ENCODE measurements at regions not wholly inside any gene's neighbourhood (a gene's known extent, or its start where the extent isn't known, plus 50 kb on each side); places are given as distances from the start of the nearest gene placed in this dataset.

DNA sequence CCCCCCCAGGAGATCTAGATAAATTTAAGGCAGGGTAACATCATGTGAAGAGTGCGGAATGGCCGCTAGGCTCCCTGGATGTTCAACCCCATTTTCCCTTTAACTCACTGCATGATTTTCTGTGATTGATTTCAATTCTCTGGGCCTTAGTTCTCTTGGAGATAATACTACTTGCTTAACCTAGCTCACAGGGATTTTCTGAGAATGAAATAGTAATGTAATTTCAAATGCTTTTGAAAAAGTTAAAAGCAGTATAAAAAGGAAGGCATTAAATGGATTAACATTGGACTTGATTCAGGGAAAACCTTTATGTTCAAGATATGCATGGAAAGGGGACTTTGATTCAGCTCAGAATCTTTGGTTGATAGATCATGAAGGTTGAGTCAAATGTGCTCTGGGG lies 90.9 kb downstream of the KIF4B start (continued):
- TF ChIP-seq KAT7 (CRISPR knock-in tag; IDR thresholded peaks at IDR 0.05; ENCODE audit: borderline replicate concordance) (no peak), ZBTB21 (CRISPR knock-in tag; IDR thresholded peaks at IDR 0.05; ENCODE audit: borderline replicate concordance) (no peak), MXD4 (CRISPR knock-in tag; IDR thresholded peaks at IDR 0.05; ENCODE audit: borderline replicate concordance) (no peak), ZNF416 (CRISPR knock-in tag; IDR thresholded peaks at IDR 0.05) (no peak), HMGA2 (CRISPR knock-in tag; IDR thresholded peaks at IDR 0.05) (no peak)
- TF ChIP-seq, protein P1, sequence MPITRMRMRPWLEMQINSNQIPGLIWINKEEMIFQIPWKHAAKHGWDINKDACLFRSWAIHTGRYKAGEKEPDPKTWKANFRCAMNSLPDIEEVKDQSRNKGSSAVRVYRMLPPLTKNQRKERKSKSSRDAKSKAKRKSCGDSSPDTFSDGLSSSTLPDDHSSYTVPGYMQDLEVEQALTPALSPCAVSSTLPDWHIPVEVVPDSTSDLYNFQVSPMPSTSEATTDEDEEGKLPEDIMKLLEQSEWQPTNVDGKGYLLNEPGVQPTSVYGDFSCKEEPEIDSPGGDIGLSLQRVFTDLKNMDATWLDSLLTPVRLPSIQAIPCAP (CRISPR knock-in tag; IDR thresholded peaks at IDR 0.05), result no peak
- TF ChIP-seq, protein P2, sequence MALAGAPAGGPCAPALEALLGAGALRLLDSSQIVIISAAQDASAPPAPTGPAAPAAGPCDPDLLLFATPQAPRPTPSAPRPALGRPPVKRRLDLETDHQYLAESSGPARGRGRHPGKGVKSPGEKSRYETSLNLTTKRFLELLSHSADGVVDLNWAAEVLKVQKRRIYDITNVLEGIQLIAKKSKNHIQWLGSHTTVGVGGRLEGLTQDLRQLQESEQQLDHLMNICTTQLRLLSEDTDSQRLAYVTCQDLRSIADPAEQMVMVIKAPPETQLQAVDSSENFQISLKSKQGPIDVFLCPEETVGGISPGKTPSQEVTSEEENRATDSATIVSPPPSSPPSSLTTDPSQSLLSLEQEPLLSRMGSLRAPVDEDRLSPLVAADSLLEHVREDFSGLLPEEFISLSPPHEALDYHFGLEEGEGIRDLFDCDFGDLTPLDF (CRISPR knock-in tag; IDR thresholded peaks at IDR 0.05), result no peak
- TF ChIP-seq, protein P3, sequence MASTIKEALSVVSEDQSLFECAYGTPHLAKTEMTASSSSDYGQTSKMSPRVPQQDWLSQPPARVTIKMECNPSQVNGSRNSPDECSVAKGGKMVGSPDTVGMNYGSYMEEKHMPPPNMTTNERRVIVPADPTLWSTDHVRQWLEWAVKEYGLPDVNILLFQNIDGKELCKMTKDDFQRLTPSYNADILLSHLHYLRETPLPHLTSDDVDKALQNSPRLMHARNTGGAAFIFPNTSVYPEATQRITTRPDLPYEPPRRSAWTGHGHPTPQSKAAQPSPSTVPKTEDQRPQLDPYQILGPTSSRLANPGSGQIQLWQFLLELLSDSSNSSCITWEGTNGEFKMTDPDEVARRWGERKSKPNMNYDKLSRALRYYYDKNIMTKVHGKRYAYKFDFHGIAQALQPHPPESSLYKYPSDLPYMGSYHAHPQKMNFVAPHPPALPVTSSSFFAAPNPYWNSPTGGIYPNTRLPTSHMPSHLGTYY (CRISPR knock-in tag; IDR thresholded peaks at IDR 0.05), result no peak
- TF ChIP-seq, protein P4, sequence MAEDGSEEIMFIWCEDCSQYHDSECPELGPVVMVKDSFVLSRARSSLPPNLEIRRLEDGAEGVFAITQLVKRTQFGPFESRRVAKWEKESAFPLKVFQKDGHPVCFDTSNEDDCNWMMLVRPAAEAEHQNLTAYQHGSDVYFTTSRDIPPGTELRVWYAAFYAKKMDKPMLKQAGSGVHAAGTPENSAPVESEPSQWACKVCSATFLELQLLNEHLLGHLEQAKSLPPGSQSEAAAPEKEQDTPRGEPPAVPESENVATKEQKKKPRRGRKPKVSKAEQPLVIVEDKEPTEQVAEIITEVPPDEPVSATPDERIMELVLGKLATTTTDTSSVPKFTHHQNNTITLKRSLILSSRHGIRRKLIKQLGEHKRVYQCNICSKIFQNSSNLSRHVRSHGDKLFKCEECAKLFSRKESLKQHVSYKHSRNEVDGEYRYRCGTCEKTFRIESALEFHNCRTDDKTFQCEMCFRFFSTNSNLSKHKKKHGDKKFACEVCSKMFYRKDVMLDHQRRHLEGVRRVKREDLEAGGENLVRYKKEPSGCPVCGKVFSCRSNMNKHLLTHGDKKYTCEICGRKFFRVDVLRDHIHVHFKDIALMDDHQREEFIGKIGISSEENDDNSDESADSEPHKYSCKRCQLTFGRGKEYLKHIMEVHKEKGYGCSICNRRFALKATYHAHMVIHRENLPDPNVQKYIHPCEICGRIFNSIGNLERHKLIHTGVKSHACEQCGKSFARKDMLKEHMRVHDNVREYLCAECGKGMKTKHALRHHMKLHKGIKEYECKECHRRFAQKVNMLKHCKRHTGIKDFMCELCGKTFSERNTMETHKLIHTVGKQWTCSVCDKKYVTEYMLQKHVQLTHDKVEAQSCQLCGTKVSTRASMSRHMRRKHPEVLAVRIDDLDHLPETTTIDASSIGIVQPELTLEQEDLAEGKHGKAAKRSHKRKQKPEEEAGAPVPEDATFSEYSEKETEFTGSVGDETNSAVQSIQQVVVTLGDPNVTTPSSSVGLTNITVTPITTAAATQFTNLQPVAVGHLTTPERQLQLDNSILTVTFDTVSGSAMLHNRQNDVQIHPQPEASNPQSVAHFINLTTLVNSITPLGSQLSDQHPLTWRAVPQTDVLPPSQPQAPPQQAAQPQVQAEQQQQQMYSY (CRISPR knock-in tag; IDR thresholded peaks at IDR 0.05), result no peak
- TF ChIP-seq, protein P5, sequence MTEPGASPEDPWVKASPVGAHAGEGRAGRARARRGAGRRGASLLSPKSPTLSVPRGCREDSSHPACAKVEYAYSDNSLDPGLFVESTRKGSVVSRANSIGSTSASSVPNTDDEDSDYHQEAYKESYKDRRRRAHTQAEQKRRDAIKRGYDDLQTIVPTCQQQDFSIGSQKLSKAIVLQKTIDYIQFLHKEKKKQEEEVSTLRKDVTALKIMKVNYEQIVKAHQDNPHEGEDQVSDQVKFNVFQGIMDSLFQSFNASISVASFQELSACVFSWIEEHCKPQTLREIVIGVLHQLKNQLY (CRISPR knock-in tag; IDR thresholded peaks at IDR 0.05), result no peak

DNA sequence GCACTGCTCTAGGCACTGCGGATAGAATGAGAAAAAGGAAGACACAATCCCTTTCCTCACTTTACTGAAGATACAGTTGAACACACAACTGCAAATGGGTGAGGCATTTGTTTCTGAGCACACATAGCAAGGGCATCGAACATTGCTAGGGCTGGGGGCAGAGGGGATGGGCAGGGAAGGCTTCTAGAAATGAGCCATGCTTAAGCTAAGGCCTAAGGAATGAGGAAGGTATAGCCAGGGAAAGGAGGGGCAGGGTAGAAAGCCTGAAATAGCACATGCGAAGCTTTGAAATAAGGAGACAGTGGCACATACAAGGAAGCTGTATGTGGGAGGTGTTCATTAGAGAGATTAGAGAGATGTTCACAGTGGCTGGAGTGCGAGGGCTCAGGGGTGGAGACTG lies 92.7 kb downstream of the KIF4B start:
- H3K27me3 Mint-ChIP-seq (ENCODE audit: low read depth), result no peaks in the 10 kb centered on the region
- POLR2A ChIA-PET, result no interaction called here
- no peaks in the 10 kb centered on the region for H3K4me1 Mint-ChIP-seq
- no peaks in the 10 kb centered on the region for H3K9me3 Mint-ChIP-seq
- no peaks in the 10 kb centered on the region for H3K36me3 Mint-ChIP-seq
- ATAC-seq, result no peak
- no peak overlapping the region for H3K4me3 Mint-ChIP-seq
- no peak overlapping the region for H3K27ac Mint-ChIP-seq
- no peak for DNase-seq (ENCODE audit: low spot score)
- CTCF ChIA-PET, result no interaction called here
- TF ChIP-seq PRRX2 (CRISPR knock-in tag; IDR thresholded peaks at IDR 0.05), result no peak
- no peak for TF ChIP-seq TP53 (CRISPR knock-in tag; IDR thresholded peaks at IDR 0.05)
- TF ChIP-seq, protein P6, sequence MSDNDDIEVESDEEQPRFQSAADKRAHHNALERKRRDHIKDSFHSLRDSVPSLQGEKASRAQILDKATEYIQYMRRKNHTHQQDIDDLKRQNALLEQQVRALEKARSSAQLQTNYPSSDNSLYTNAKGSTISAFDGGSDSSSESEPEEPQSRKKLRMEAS (CRISPR knock-in tag; IDR thresholded peaks at IDR 0.05), result no peak
- TF ChIP-seq, protein P7, sequence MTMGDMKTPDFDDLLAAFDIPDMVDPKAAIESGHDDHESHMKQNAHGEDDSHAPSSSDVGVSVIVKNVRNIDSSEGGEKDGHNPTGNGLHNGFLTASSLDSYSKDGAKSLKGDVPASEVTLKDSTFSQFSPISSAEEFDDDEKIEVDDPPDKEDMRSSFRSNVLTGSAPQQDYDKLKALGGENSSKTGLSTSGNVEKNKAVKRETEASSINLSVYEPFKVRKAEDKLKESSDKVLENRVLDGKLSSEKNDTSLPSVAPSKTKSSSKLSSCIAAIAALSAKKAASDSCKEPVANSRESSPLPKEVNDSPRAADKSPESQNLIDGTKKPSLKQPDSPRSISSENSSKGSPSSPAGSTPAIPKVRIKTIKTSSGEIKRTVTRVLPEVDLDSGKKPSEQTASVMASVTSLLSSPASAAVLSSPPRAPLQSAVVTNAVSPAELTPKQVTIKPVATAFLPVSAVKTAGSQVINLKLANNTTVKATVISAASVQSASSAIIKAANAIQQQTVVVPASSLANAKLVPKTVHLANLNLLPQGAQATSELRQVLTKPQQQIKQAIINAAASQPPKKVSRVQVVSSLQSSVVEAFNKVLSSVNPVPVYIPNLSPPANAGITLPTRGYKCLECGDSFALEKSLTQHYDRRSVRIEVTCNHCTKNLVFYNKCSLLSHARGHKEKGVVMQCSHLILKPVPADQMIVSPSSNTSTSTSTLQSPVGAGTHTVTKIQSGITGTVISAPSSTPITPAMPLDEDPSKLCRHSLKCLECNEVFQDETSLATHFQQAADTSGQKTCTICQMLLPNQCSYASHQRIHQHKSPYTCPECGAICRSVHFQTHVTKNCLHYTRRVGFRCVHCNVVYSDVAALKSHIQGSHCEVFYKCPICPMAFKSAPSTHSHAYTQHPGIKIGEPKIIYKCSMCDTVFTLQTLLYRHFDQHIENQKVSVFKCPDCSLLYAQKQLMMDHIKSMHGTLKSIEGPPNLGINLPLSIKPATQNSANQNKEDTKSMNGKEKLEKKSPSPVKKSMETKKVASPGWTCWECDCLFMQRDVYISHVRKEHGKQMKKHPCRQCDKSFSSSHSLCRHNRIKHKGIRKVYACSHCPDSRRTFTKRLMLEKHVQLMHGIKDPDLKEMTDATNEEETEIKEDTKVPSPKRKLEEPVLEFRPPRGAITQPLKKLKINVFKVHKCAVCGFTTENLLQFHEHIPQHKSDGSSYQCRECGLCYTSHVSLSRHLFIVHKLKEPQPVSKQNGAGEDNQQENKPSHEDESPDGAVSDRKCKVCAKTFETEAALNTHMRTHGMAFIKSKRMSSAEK (CRISPR knock-in tag; IDR thresholded peaks at IDR 0.05; ENCODE audit: borderline replicate concordance), result no peak
- no peak for TF ChIP-seq CBFB (CRISPR knock-in tag; IDR thresholded peaks at IDR 0.05; ENCODE audit: low read depth)
- no peak for TF ChIP-seq IRF2 (CRISPR knock-in tag; IDR thresholded peaks at IDR 0.05; ENCODE audit: borderline replicate concordance, low read depth)
- TF ChIP-seq, protein P8, sequence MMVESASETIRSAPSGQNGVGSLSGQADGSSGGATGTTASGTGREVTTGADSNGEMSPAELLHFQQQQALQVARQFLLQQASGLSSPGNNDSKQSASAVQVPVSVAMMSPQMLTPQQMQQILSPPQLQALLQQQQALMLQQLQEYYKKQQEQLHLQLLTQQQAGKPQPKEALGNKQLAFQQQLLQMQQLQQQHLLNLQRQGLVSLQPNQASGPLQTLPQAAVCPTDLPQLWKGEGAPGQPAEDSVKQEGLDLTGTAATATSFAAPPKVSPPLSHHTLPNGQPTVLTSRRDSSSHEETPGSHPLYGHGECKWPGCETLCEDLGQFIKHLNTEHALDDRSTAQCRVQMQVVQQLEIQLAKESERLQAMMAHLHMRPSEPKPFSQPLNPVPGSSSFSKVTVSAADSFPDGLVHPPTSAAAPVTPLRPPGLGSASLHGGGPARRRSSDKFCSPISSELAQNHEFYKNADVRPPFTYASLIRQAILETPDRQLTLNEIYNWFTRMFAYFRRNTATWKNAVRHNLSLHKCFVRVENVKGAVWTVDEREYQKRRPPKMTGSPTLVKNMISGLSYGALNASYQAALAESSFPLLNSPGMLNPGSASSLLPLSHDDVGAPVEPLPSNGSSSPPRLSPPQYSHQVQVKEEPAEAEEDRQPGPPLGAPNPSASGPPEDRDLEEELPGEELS (CRISPR knock-in tag; IDR thresholded peaks at IDR 0.05), result no peak
- TF ChIP-seq ELF4 (CRISPR knock-in tag; IDR thresholded peaks at IDR 0.05; ENCODE audit: low read depth), result no peak
- no peak for TF ChIP-seq MYBL2 (CRISPR knock-in tag; IDR thresholded peaks at IDR 0.05)
- TF ChIP-seq, protein P9, sequence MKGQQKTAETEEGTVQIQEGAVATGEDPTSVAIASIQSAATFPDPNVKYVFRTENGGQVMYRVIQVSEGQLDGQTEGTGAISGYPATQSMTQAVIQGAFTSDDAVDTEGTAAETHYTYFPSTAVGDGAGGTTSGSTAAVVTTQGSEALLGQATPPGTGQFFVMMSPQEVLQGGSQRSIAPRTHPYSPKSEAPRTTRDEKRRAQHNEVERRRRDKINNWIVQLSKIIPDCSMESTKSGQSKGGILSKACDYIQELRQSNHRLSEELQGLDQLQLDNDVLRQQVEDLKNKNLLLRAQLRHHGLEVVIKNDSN (CRISPR knock-in tag; IDR thresholded peaks at IDR 0.05), result no peak
